ENCODE measurements at regions not wholly inside any gene's neighbourhood (a gene's known extent, or its start where the extent isn't known, plus 50 kb on each side); places are given as distances from the start of the nearest gene placed in this dataset.

- DNase-seq = peak; percentile 93
Observed at GRCh38 chr18:55763805-55764204, 175.8 kb upstream of the TCF4 start.

- peak; percentile 43 for DNase-seq
Observed at GRCh38 chr18:55763298-55763697, 175.3 kb upstream of the TCF4 start.

- DNase-seq = no peak
Observed at GRCh38 chr18:55762424-55762823, 174.4 kb upstream of the TCF4 start.

DNA sequence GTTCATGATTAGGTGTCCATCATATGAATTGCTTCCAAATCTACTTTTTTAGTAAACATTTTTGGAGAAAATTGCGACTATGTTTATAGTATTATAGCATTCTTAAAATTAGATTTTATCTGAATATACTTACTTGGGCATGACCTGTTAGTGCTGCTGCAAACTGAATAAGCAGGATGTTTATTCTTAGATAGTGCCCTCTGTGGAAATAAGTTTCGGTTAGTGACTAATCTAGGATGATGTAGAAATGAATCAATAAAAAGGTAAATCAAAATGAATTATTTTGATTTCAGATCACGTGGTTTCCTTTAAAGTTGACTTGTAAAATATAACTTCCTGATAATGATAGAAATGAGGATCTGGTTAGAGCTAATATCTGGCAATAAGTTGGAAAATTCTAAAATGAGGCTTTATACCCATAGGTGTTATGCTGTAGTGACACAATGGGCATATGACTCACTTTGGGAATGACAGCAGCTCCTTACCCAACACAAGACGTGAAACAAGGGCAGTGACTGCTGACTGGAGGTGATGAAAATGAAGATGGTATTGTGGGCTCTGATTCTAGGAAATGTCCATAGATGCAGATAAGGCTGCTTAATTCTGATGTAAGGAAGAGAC is 165.8 kb upstream of the TCF4 start:
- no peak for DNase-seq

GRCh38 chr18:55751476-55751875 is 163.5 kb upstream of the TCF4 start:
- DNase-seq = no peak

DNA sequence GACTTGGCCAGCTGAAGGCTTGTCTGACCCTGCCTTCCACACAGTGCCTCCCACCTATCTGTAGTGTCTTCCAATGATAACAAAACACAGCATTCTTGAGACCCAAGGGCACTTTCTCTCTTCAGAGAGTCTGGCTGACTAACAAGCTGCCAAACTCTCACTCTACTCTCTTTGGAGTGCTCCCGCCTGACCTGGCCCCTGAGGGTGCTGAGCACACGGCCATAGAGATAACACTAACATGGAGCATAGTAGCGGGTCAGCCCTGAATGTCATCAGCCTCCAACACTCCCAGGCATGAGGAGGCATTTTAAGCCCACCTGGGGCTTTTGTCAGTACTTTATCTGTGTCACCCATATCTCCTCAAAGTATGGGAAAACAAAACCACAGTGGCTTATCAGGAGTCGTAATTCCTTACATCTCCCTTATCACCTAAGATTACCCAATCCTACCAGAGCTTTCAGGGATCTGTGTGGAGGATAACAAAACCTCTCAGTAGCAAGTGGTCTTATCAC is 160.3 kb upstream of the TCF4 start:
- DNase-seq = no peak

DNA sequence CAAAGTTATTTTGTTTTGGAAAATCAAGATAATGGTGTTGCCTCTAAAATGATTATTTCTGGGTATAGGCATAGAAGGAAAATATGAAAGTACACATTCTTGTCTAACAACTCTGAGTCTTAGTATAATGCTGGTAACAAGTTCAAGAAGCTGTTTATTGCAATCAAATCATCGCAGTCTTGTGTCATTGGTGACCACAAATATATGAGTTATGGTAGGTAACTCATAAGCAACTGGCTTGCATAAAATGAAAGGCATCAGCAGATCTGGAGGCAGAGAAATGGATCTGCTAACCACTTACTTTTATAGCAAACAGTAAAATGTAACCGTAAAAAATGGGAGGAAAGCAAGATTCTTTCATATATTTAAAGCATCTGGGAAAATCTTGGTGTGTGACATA is 156.2 kb upstream of the TCF4 start:
- DNase-seq = no peak

- no peak for DNase-seq
Observed at GRCh38 chr18:55743736-55744135, 155.7 kb upstream of the TCF4 start.

DNA sequence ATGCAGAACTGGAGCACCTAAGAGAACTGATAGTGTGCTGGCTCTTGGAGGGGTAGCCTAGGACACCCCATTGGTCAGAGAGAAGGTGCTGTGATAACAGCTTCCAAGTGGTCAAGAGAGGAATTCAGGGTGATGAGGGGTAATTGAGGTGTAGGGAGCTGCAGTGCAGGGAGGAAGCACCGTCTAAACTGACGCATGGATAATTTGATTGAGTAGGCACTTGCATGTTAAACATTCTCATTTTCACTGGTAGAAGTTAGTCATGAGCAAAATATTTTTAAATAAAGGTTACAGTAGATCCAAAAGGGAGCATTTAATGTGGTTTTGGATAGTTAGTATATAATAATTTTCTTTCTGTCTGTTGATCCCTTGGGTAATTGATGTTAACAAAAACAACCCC is 155.1 kb upstream of the TCF4 start:
- DNase-seq = no peak

GRCh38 chr18:55739488-55739887 is 151.5 kb upstream of the TCF4 start:
- DNase-seq = no peak

DNA sequence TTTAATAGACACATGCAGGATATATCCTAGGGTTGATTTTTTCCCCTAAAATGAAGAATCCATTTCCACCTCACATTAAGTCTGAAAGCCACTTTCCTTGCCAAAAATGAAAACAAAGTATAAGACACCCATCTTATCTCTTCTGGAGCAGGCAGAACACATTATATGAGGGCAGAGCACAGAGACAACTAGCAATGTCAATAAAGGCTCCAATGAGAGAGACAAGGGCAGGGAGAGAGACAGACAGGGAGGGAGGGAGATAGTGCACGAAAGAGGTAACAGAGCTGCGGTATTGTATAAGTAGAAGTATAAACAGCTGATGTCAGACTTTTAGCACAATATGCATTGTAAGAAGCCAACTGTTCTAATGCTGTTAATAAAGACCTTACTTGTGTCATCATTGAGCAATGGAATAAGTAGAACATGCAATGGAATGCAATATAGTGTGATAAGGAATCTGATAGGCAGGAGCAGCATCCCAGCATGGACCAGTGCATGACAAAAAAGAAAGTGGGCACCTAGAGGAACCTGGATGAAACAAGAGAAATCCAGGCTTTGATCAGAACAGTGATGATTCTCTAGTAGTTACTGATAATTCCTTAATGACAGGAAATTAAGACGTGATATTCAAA is 150.6 kb upstream of the TCF4 start:
- DNase-seq = no peak

DNA sequence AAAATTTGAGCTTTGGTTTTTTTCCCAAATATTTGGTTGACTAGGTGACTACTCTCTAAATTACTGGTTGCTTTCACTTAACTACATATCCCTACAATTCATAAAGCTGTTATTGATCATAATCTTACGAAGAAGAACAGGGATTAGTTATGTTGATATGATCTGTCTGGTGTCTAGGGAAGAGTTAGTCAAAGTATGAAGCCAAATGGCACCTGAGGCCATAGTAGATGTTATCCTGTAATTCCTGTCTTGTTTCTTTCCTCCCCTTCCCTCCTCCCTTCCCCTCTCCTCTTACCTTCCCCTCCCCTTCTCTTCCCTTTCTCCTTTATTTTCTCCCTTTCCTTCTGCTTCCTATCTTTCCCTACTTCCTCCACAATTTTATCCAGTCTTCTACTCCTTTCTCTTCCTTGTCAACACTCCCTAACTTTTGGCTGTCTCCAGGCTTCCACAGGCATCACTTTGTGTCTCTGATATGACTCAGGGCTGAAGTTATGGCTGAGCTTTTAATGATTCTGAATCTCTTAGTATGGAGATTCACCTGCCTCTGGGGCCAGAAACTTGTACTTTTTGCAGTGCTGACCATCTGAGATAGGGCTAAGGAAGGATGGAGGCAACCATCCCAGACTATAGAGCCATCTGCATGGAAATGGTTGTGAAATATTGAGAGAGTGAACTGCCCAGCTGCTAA is 149.9 kb upstream of the TCF4 start:
- DNase-seq = no peak

- DNase-seq = no peak
Observed at GRCh38 chr18:55737266-55737665, 149.3 kb upstream of the TCF4 start.

- no peak for DNase-seq
Observed at GRCh38 chr18:55735969-55736368, 148.0 kb upstream of the TCF4 start.

DNA sequence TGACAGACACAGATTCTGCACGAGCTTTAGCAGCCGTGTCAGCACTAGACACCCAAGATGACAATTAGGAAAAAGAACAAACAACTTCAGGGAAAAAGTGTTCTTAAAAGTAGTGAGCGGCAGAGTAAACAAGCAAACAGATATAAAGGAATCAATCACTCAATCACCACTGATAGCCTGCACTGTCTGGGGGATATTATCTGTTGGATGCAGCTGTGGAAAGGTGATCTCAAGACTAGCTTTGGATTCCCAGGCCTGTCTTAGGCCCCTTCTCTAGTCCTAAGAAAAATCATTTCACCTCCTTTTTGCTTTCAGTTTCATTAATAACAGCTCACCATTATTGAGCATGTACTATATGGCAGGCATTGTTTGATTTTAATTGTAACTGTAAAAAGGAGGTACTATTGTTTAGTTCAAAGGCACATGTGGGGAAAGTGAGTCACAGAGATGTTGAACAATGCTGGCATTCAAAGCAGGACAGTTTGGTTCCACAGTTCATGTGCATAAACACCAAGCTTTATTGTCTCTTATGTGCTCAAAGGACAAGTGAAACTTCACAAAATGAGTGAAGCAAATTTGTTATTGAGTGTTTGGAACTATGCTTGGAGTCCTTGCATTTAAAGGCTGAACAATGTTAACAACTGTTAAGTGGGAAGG is 147.3 kb upstream of the TCF4 start:
- DNase-seq = no peak

DNA sequence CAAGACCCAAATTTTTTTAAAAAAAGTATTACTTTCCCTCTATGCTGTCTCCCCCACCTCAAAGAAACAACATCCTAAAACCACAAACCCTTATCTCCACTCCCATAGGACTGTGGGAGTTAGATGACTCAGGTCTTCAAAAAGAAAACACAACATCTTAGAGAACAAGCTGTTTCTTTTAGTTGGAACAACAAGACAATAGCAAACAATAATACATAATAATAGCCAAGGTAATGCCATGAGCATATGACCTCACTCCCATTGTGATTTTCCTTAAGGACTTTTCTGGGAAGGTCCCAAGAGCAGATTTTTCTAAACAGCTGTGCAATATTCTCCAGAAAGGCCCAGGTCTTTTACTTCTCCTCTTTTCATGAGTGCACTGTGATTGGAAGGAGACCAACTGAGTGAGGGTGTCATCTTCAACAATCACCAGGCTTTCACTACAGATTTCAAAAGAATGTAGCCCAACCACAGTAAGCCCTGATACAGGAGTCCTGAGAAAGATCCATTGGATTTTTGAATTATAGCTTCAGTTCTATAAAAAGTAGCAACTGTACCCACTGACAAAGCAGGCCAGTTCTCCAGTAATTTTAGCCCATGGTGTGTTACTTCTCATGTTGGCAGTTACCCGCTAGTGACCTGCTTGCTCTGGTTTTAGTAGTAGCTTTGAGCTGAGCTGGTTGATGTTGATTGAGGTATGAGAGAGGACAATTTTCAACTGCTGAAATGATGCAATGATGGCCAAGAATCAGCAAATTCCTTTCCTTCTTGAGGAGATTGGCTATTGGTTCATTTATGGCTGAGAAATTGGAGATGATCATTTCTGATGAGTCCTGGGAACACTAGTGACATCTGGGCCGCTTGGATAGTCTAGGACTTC is 144.5 kb upstream of the TCF4 start:
- DNase-seq = no peak

GRCh38 chr18:55731594-55732042 is 143.6 kb upstream of the TCF4 start:
- DNase-seq = no peak

DNA sequence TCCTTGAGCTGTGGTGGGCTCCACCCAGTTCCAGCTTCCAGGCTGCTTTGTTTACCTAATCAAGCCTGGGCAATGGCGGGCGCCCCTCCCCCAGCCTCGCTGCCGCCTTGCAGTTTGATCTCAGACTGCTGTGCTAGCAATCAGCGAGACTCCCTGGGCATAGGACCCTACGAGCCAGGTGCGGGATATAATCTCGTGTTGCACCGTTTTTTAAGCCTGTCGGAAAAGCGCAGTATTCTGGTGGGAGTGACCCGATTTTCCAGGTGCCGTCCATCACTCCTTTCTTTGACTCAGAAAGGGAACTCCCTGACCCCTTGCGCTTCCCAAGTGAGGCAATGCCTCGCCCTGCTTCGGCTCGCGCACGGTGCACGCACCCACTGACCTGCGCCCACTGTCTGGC is 133.0 kb upstream of the TCF4 start:
- peak; percentile 62 for DNase-seq

GRCh38 chr18:55713707-55714106 is 125.7 kb upstream of the TCF4 start:
- DNase-seq = no peak

DNA sequence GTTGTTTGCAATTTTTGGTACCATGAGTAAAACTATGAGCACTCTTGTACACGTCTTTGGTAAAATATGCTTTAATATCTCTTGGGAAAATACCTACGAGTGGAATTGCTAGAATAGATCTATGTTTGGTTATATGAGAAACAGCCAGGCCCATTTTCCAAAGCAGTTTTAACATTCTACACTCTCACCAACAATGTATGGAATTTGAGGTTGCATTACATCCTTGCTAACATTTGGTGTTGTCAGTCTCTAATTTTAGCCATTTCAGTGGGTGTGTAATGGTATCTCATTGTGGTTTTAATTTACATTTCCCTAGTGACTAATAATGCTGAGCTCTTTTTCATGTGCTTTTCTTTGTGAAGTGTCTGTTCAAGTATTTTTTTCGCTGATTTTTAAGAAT is 118.9 kb upstream of the TCF4 start:
- DNase-seq = no peak

GRCh38 chr18:55699233-55699765 is 111.3 kb upstream of the TCF4 start:
- no peak for DNase-seq

- DNase-seq = no peak
Observed at GRCh38 chr18:55696811-55697210, 108.8 kb upstream of the TCF4 start.

All from NCI-H69 (cell line).